Loucy (cell line): ENCODE measurements at regions not wholly inside any gene's neighbourhood (a gene's known extent, or its start where the extent isn't known, plus 50 kb on each side); places are given as distances from the start of the nearest gene placed in this dataset.

Source experiments
- H2AFZ ChIP-seq: fragments of 200-600 bp; sonication (generic); 2 replicates; pipeline ENCODE4 v1.6.0; 2016; ENCODE audit warnings: antibody characterized with exemption, mild to moderate bottlenecking, low read length, moderate library complexity
- H3F3A ChIP-seq: fragments of 200-600 bp; 2 replicates; pipeline ENCODE4 v1.6.0; 2016; ENCODE audit warnings: antibody characterized with exemption, low read depth, mild to moderate bottlenecking
- H3K27me3 ChIP-seq: fragments of 200-600 bp; sonication (generic); 2 replicates; pipeline ENCODE4 v1.6.1; 2014; ENCODE audit warnings: low read length, mild to moderate bottlenecking; ENCODE audit not compliant: insufficient read depth, poor library complexity, severe bottlenecking
- H3K36me3 ChIP-seq: fragments of 200-600 bp; sonication (generic); 2 replicates; pipeline ENCODE4 v1.6.1; 2016; ENCODE audit warnings: low read length; ENCODE audit not compliant: insufficient read depth
- H3K4me1 ChIP-seq: fragments of 200-600 bp; sonication (generic); 2 replicates; pipeline ENCODE4 v1.5.1; 2014; ENCODE audit warnings: low read length, mild to moderate bottlenecking; ENCODE audit not compliant: insufficient read depth, poor library complexity, severe bottlenecking
- H3K4me2 ChIP-seq: fragments of 200-600 bp; sonication (generic); 2 replicates; pipeline ENCODE4 v1.6.0; 2014; ENCODE audit warnings: antibody characterized with exemption, low read length, low read depth, mild to moderate bottlenecking; ENCODE audit not compliant: poor library complexity, severe bottlenecking
- H3K4me3 ChIP-seq: fragments of 200-600 bp; sonication (generic); 2 replicates; pipeline ENCODE4 v1.5.1; 2014; ENCODE audit warnings: low read length, mild to moderate bottlenecking, mixed read lengths; ENCODE audit not compliant: poor library complexity, severe bottlenecking
- H3K79me2 ChIP-seq: fragments of 200-600 bp; sonication (generic); 2 replicates; pipeline ENCODE4 v1.6.1; 2014; ENCODE audit warnings: low read length; ENCODE audit not compliant: insufficient read depth
- H3K9ac ChIP-seq: fragments of 200-600 bp; sonication (generic); 2 replicates; pipeline ENCODE4 v1.6.0; 2014; ENCODE audit warnings: mild to moderate bottlenecking, low read depth, low read length, moderate library complexity; ENCODE audit not compliant: poor library complexity, severe bottlenecking
- H3K9me2 ChIP-seq: fragments of 200-600 bp; sonication (generic); replicated peaks from 2 replicates; pipeline ENCODE4 v1.6.1; 2016; ENCODE audit warnings: low read depth, low read length, mixed read lengths
- H3K9me3 ChIP-seq: fragments of 200-600 bp; sonication (generic); 2 replicates; pipeline ENCODE4 v1.6.1; 2014; ENCODE audit warnings: mild to moderate bottlenecking, antibody characterized with exemption, low read length, low read depth; ENCODE audit not compliant: insufficient read depth
- H4K20me1 ChIP-seq: fragments of 200-600 bp; sonication (generic); 2 replicates; pipeline ENCODE4 v1.6.0; 2014; ENCODE audit warnings: antibody characterized with exemption, low read length, mild to moderate bottlenecking; ENCODE audit not compliant: insufficient read depth, poor library complexity, severe bottlenecking
- CTCF ChIP-seq: fragments of 200-600 bp; sonication (generic); conservative IDR thresholded peaks from 2 replicates; pipeline ENCODE4 v1.5.1; 2014; ENCODE audit warnings: mild to moderate bottlenecking, antibody characterized with exemption, low read length
- EZH2phosphoT487 ChIP-seq: fragments of 200-600 bp; IDR thresholded peaks from 2 replicates; pipeline ENCODE4 v1.6.1; 2018; ENCODE audit warnings: antibody characterized with exemption, mild to moderate bottlenecking, moderate library complexity, borderline replicate concordance

DNA sequence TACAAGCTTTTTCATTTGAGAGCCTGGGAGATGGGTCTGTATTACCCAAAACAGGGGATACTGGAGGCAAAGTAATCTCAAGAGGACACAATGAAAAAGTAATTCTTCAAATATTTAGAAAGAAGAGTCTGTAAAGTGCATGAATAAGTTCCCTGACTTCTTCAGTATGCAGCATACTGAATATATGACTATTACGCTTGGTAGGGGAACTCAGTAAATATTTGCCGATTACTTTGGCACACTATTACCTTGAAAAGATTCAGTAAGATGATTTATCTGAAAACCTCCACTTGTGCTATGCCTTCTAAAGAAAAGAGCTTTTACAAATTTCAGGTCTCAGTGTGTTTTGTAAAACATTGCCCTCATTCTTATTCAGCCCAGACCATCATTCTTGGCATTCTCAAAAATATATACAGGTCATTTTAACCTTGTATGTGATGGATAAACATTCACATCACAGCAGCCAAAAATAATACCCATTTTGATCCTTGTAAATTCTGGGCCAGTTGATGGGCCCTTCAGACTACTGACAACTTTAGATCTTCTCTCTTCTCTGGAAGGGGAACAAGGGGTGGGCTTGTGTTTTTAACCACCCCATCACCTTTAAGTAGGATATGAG lies 125.9 kb downstream of the EDN1 start:
- Histone ChIP-seq H3K4me1 (no peaks in the 10 kb centered on the region), H2AFZ (no peak overlapping the region), H3K9me2 (no peaks in the 10 kb centered on the region), H3K9me3 (no peaks in the 10 kb centered on the region), H3K4me2 (no peak overlapping the region), H3K27me3 (no peaks in the 10 kb centered on the region), H3K4me3 (no peak overlapping the region), H3K36me3 (no peaks in the 10 kb centered on the region), H3K79me2 (no peaks in the 10 kb centered on the region), H3K9ac (no peak overlapping the region), H3F3A (no peaks in the 10 kb centered on the region), H4K20me1 (no peaks in the 10 kb centered on the region)
- TF ChIP-seq EZH2phosphoT487: no peak
- TF ChIP-seq CTCF: no peak

GRCh38 chr6:12417191-12417590 lies 127.0 kb downstream of the EDN1 start:
- Histone ChIP-seq H3K27me3 (no peaks in the 10 kb centered on the region), H3K9me2 (no peaks in the 10 kb centered on the region), H3K4me3 (no peak overlapping the region), H3K36me3 (no peaks in the 10 kb centered on the region), H3K4me1 (no peaks in the 10 kb centered on the region), H3K9ac (no peak overlapping the region), H2AFZ (no peak overlapping the region), H3K4me2 (no peak overlapping the region), H3K9me3 (no peaks in the 10 kb centered on the region), H3F3A (no peaks in the 10 kb centered on the region), H4K20me1 (no peaks in the 10 kb centered on the region), H3K79me2 (no peaks in the 10 kb centered on the region)
- TF ChIP-seq EZH2phosphoT487 (no peak), CTCF (no peak)

- no peaks in the 10 kb centered on the region for H3K79me2 ChIP-seq
- H3K9me3 ChIP-seq: no peaks in the 10 kb centered on the region
- H2AFZ ChIP-seq: no peak overlapping the region
- TF ChIP-seq EZH2phosphoT487 (no peak), CTCF (no peak)
- H3K27me3 ChIP-seq: no peaks in the 10 kb centered on the region
- H3K4me3 ChIP-seq: no peak overlapping the region
- no peak overlapping the region for H3K4me2 ChIP-seq
- H3K4me1 ChIP-seq: peaks cover 4% of the 10 kb centered on the region
- no peaks in the 10 kb centered on the region for H3F3A ChIP-seq
- no peaks in the 10 kb centered on the region for H4K20me1 ChIP-seq
- no peaks in the 10 kb centered on the region for H3K9me2 ChIP-seq
- no peak overlapping the region for H3K9ac ChIP-seq
- no peaks in the 10 kb centered on the region for H3K36me3 ChIP-seq
Measured at GRCh38 chr6:12418946-12419345, 128.8 kb downstream of the EDN1 start.
